ENCODE measurements at regions not wholly inside any gene's neighbourhood (a gene's known extent, or its start where the extent isn't known, plus 50 kb on each side); places are given as distances from the start of the nearest gene placed in this dataset.

DNA sequence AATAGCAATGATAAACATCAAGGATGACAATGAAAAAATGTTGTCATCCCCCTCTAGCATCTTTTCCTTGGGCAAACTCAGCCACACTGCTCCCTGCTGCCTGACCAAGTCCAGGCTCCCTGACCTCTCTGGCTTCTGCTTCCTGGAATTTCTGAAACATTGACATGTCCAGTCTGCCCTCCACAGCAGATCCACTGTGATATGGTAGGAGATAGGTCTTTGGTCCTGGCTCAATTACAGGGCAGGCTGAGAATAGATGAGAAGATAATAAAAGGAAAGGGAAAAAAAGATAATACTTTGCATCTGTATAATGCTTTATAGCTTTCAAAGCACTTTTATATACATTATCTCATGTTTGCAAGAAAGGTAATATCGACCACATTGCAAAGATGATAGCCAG, 417.7 kb downstream of the BUD13 start:
- H3K79me2 ChIP-seq (ENCODE audit: insufficient read depth, low read length): no peaks in the 10 kb centered on the region
- peaks cover 0 to 8% of the 10 kb centered on the region in 2 donors for H3K4me1 ChIP-seq (ENCODE audit: control insufficient read depth in 1 of 2, insufficient read depth in 2 of 2, low read length in 2 of 2)
- no peak overlapping the region for H3K4me3 ChIP-seq (replicated peaks in 1 of 3; ENCODE audit: low read depth in 2 of 3, low read length in 3 of 3)
- intact Hi-C loops (cut with micrococcal nuclease): no loop called here
- no peaks in the 10 kb centered on the region for H4K20me1 ChIP-seq (ENCODE audit: insufficient read depth, low read length)
- no peak overlapping the region for H3K9ac ChIP-seq (ENCODE audit: insufficient read depth, low read length, poor library complexity, severe bottlenecking)
- no peaks in the 10 kb centered on the region for H3K9me3 ChIP-seq (replicated peaks in 1 of 2; ENCODE audit: control insufficient read depth in 1 of 2, insufficient read depth in 1 of 2, low read length in 2 of 2)
- H3K4me2 ChIP-seq (replicated peaks; ENCODE audit: extremely low read depth, low read length, poor library complexity, severe bottlenecking): no peak overlapping the region
- H3K27me3 ChIP-seq (ENCODE audit: control insufficient read depth in 2 of 2, insufficient read depth in 2 of 2, low read length in 2 of 2): peaks cover 0 to 26% of the 10 kb centered on the region in 2 donors
- Mint-ChIP-seq H3K27me3 (ENCODE audit: low read depth in 3 of 3) (peaks cover 13 to 32% (median 16%) of the 10 kb centered on the region in 3 donors), H3K36me3 (no peaks in the 10 kb centered on the region), H3K4me1 (no peaks in the 10 kb centered on the region), H3K4me3 (no peak overlapping the region), H3K9me3 (peaks cover 0 to 3% (median 2%) of the 10 kb centered on the region in 7 donors), H3K27ac (no peak overlapping the region)
- H3K36me3 ChIP-seq (replicated peaks in 1 of 2; ENCODE audit: control insufficient read depth in 1 of 2, insufficient read depth in 2 of 2, low read length in 2 of 2): no peaks in the 10 kb centered on the region
- no peak overlapping the region for H2AFZ ChIP-seq (ENCODE audit: insufficient read depth, low read depth, low read length, poor library complexity, severe bottlenecking)
- H3K27ac ChIP-seq (ENCODE audit: low read depth in 1 of 2, low read length in 2 of 2): no peak overlapping the region
- DNase-seq: no peak
- TF ChIP-seq, protein P1, sequence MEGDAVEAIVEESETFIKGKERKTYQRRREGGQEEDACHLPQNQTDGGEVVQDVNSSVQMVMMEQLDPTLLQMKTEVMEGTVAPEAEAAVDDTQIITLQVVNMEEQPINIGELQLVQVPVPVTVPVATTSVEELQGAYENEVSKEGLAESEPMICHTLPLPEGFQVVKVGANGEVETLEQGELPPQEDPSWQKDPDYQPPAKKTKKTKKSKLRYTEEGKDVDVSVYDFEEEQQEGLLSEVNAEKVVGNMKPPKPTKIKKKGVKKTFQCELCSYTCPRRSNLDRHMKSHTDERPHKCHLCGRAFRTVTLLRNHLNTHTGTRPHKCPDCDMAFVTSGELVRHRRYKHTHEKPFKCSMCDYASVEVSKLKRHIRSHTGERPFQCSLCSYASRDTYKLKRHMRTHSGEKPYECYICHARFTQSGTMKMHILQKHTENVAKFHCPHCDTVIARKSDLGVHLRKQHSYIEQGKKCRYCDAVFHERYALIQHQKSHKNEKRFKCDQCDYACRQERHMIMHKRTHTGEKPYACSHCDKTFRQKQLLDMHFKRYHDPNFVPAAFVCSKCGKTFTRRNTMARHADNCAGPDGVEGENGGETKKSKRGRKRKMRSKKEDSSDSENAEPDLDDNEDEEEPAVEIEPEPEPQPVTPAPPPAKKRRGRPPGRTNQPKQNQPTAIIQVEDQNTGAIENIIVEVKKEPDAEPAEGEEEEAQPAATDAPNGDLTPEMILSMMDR (IDR thresholded peaks at IDR 0.05): no peak
- 80% methylated on average over 1 of the region's 1 CpG for WGBS (ENCODE audit: insufficient coverage)

DNA sequence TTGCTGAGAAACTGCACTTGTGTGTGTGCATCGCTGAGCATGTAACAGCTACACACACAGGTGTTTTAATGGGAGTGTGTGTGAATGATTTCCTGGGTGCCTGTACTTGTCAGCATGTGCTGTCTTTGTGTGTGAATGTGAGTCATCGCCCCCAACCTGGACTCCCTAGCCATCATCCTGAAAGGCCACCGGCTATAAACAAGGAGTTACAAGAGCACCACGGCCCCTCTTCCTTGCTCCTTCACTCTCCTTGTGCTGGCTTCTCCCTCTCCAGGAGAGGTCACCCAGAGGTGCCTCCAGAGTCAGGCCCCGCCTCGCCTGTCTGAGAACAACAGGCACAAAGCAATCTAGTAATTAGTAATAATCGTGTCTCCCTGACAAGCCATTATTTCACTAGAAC, 419.2 kb downstream of the BUD13 start:
- no peak overlapping the region for H3K4me2 ChIP-seq (replicated peaks; ENCODE audit: extremely low read depth, low read length, poor library complexity, severe bottlenecking)
- no peaks in the 10 kb centered on the region for H3K36me3 ChIP-seq (replicated peaks in 1 of 2; ENCODE audit: control insufficient read depth in 1 of 2, insufficient read depth in 2 of 2, low read length in 2 of 2)
- H3K4me1 Mint-ChIP-seq: peaks cover 9% of the 10 kb centered on the region
- no peaks in the 10 kb centered on the region for H3K36me3 Mint-ChIP-seq
- peaks cover 0 to 24% of the 10 kb centered on the region in 2 donors for H3K27me3 ChIP-seq (ENCODE audit: control insufficient read depth in 2 of 2, insufficient read depth in 2 of 2, low read length in 2 of 2)
- peaks cover 13 to 23% (median 13%) of the 10 kb centered on the region in 3 donors for H3K27me3 Mint-ChIP-seq (ENCODE audit: low read depth in 3 of 3)
- H3K79me2 ChIP-seq (ENCODE audit: insufficient read depth, low read length): no peaks in the 10 kb centered on the region
- H3K9ac ChIP-seq (ENCODE audit: insufficient read depth, low read length, poor library complexity, severe bottlenecking): no peak overlapping the region
- TF ChIP-seq, protein P1 (IDR thresholded peaks at IDR 0.05): no peak
- no peaks in the 10 kb centered on the region for H4K20me1 ChIP-seq (ENCODE audit: insufficient read depth, low read length)
- peaks cover 7 to 14% of the 10 kb centered on the region in 2 donors for H3K4me1 ChIP-seq (ENCODE audit: control insufficient read depth in 1 of 2, insufficient read depth in 2 of 2, low read length in 2 of 2)
- peaks cover 4 to 15% (median 12%) of the 10 kb centered on the region in 7 donors for H3K9me3 Mint-ChIP-seq
- H2AFZ ChIP-seq (ENCODE audit: insufficient read depth, low read depth, low read length, poor library complexity, severe bottlenecking): no peak overlapping the region
- H3K9me3 ChIP-seq (replicated peaks in 1 of 2; ENCODE audit: control insufficient read depth in 1 of 2, insufficient read depth in 1 of 2, low read length in 2 of 2): peaks cover 0 to 3% of the 10 kb centered on the region in 2 donors
- no peak overlapping the region for H3K4me3 Mint-ChIP-seq
- no peak overlapping the region for H3K4me3 ChIP-seq (replicated peaks in 1 of 3; ENCODE audit: low read depth in 2 of 3, low read length in 3 of 3)
- intact Hi-C loops (cut with micrococcal nuclease): no loop called here
- H3K27ac ChIP-seq (ENCODE audit: low read depth in 1 of 2, low read length in 2 of 2): no peak overlapping the region
- WGBS (ENCODE audit: insufficient coverage): 92% methylated on average over 5 of the region's 7 CpGs
- H3K27ac Mint-ChIP-seq: no peak overlapping the region
- DNase-seq: no peak

Data from CD14-positive monocyte (primary cell).